HG02970 (cell line): ENCODE measurements at regions not wholly inside any gene's neighbourhood (a gene's known extent, or its start where the extent isn't known, plus 50 kb on each side); places are given as distances from the start of the nearest gene placed in this dataset.

Experiments used
- ATAC-seq: cut with Tn5 transposase; IDR thresholded peaks from one replicate; pipeline ENCODE4 v1.9.1; 2021; ENCODE audit warnings: mild to moderate bottlenecking, moderate library complexity, moderate number of reproducible peaks; ENCODE audit not compliant: unreplicated experiment, low FRiP score

- ATAC-seq: no peak
Measured at GRCh38 chr2:71880846-71881610, 266.6 kb downstream of the CYP26B1 start.

GRCh38 chr2:71880287-71880686 lies 267.4 kb downstream of the CYP26B1 start:
- ATAC-seq: no peak

DNA sequence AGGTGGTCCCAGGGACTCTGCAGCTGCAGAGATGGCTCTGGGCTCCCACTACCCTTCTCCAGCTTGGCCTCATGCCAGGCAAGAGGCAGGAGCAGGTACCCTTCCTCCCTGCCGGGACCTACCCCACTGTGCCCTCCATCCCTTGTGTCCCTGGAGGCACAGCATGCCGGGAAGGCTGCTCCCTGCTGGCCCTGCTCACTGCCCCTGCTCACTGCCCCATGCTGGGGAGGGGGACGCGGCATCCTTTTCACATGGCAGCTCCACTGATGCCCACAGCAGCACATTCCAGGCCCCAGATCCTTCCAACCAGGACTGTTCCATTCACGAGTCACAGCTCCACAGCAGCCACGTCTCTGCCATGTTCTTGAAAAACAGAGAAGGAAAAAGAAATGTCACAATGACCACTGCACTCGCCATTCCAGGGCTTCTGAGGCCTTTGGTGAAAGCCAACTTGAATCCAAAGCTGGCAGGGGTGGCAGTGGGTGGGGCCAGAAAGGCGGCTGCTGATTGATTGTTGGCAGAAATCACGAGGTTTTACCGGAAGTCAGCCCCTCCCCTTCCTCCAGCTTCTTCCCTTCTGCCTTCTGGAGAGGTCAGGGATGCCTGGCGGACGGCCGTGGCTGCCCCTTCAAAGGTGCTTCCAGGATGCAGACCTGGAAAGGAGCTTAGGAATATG lies 268.0 kb downstream of the CYP26B1 start:
- ATAC-seq: no peak

GRCh38 chr2:71878626-71879508 lies 268.8 kb downstream of the CYP26B1 start:
- no peak for ATAC-seq

GRCh38 chr2:71877636-71878035 lies 270.0 kb downstream of the CYP26B1 start:
- no peak for ATAC-seq

- ATAC-seq: no peak
Measured at GRCh38 chr2:71876542-71877451, 270.9 kb downstream of the CYP26B1 start.

DNA sequence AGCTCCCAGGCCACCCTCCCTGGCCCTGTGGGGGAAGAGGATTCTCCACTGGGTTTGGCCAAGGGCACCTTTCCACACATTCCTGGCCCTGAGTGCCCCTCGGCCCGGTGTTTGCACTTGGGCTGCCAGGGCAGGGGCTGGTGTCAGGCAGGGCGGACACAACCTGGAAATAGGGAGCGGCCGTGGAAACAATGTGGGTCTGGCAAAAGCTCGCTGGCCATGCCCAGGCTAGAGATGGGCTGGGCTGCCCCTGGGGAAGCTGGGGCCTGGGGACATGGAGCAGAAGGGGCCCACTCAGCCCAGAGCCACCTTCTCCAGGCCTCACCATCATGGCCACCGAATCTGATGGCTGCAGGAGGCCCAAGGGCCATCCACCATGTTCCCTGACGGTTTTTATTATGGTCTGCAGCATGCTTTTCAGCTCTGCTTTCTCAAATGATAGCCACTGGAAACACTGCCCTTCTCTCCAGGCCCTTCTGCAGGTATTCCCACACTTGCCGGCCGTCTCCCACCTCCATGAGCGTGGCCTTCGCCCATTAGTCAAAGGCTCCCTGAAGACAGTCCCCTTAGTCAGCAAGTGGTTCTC lies 275.1 kb downstream of the CYP26B1 start:
- ATAC-seq: no peak

DNA sequence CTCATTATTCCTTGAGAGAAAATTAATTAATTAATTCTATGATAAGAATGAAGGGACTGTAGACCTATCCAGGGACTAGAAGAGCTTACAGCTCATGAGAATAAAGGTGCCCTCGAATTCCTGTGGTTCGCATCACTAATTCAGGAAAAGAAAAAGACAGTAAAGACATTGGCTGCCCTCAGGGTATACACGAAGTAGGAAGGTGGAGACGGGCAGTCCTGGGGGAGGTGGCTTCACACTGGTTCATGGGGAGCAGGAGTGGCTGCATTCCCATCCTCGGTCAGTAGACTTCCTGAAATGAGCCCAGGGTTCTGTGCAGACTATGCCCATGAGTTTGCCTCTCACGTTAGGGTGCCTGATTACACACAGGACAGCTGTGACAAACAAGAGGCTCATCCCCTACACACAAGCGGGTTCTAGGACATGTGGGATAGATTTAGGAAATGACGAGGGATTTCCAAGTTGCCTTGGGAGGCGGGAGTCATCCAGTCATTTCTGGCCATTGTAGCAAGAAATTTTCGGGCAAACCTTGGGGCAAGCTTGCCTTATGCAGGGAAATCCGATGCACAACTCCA lies 282.2 kb downstream of the CYP26B1 start:
- no peak for ATAC-seq

DNA sequence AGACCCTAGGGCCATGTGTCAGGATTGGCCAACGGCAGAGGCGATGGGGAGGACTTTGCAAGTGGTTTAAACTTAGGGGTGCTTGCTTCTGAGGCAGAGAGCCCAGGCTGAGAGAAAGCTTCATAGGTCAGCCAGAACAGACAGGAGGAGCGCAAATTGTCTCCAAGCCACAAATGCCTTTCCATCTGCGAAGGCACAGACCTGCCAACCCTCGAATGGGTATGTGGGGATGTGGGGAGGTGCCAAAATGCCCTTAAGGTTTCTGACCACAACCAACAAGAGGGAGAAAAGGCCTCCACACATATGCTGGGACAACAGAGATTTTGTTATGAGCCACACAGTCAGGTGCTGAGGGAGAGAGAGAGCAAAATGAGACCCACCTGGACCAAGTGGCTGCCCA lies 283.6 kb downstream of the CYP26B1 start:
- no peak for ATAC-seq

DNA sequence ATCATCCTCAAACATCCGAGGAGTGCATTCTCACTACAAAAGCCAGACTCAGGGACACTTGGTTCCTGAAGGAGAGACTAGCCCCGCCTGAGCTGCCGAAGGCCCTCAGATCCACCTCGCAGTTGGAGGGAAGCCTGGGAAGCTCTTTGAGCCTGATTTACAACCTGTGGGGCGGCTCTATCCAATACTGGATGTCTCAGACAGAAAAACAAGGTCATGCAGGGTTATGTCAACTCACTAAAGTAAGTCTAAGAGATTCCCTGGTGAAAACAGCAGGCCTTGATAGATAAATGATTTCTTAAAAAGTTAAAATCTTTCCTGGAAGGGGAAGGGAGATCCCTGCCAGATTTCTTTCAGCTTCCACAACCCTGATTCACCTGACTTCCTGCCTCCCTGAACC lies 284.3 kb downstream of the CYP26B1 start:
- no peak for ATAC-seq

- no peak for ATAC-seq
Measured at GRCh38 chr2:71862921-71863320, 284.7 kb downstream of the CYP26B1 start.

DNA sequence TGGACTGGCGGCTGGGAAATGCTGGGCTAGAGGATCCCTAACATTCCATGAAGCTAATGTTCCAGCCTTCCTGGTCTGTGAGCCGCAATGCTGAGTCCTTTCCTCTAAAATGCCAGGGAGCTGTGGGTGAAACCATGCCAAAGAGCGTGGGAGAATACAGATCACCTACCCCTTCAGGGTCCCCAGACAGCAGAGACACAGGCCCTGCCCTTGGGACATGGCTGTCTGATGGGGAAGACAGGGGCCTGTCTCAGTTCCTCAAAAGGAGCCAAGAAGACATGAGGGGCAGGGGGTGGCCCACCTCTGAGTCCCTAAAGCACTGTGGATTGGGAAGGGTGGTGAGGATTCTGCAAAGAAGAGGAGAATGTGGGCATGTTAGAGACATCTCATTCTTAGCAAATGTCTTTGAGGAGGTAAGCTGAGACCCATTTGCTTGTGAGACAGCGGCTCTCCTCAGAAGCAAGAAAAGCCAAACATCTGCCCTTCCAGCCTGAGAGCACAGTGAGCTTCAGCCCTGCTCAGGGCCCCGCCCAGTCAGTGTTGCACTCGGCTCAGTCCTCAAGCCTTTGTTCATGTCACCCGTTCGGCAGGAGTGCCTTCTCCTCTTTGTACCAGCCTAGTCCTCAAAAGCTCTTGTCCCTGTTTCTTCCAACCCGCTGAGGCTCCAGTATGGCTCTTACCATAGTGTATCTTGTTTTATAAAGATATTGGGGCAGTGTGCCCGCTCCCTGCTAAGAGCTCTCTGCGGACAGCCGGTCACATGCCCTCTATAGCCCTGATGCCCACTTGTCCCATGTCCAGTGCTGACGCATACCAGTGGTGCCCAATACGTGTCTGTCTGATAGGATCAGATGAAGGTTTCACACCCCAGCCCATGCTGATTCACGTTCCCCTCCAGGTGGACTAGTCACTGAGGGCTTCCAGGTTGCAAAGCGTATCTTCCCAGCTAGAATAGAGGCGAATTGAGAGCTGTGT lies 286.2 kb downstream of the CYP26B1 start:
- ATAC-seq: no peak

GRCh38 chr2:71860381-71860926 lies 287.2 kb downstream of the CYP26B1 start:
- ATAC-seq: no peak

DNA sequence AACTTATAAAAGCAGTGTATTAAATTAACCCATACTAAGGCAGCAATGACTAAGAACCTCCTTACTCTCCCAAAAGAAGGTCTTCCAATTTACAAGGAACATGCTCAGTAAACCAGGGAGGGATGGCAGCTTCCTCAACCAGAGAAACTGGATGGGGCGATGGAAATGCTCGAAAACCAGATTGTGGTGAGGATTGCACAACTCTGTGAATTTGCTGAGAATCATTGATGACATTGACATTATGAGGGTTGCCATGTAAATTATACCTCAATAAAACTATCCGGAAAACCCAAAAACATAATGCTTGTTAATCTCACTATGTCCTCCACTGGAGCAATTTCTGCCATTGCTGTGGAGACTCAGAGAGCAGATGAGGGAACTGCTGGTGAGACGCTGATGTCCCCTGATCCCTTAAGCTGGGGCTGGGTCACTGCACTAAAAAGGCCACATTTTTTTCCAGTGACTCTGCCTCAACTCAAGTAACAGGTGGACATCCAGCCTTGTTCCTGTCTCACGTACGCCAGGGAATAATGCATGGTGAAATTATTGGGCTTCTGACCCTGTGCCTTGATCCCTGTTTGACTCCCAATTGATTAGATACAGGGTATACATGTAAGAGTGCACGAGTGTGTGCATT lies 288.3 kb downstream of the CYP26B1 start:
- ATAC-seq: no peak

GRCh38 chr2:71858071-71858470 lies 289.6 kb downstream of the CYP26B1 start:
- ATAC-seq: no peak

DNA sequence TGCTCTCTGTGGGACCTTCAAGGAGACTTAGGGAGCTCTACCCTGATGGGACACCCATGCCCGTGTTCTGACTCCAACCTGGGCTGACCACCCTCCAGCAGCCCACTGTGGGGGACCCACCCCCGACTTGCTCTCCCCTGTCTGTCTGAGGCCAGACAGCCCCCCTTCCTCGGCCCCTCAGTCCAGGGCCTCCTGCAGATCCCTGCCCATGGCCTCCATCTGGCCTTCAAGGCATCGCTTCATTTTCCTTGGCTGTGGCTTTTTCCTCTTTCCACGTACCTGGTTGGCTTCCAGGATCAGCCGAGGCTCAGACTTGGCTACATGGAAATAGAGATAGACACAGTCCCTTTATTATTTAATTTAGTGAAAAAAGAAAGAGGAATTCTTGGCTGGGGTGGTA lies 290.0 kb downstream of the CYP26B1 start:
- no peak for ATAC-seq

DNA sequence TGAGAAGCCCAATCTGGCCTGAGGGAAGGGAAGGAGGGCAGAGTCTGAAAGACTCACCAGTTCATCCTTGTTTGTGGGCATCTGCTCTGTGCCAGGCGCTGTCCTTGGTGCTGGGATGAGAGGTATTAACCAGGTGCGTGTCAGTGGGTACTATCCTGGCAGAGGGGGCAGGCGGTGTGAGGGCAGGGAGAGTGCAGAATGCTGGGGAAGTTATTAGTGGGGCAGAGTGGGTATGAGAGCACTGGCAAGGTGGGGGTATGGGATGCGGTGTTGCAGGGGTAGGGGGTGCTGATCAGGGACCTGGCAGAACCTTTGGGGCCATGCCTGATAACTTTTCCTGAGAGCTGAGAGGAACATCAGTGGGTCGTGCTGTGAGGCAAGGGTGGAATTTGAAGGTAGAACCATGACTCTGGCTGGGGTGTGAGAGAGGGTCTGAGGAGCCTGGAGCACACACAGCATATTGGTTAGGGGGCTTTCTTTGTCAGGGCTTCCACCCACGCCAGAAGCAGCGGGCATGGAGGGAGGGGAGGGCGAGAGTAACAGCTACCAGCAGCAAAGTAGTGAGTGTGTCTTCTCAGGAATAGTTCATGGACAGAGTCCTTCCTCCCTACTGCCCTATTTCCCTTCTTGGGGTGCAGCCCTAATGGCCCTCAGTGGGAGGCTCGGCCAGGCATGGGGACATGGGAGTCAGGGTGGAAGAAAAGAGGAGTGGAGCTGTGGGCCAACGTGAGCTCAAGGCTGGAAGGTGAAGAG lies 290.7 kb downstream of the CYP26B1 start:
- no peak for ATAC-seq
